HCT116 (cell line): ENCODE measurements at regions not wholly inside any gene's neighbourhood (a gene's known extent, or its start where the extent isn't known, plus 50 kb on each side); places are given as distances from the start of the nearest gene placed in this dataset.

ENCODE experiments used
- POLR2A ChIP-seq: IDR thresholded peaks from 2 replicates; pipeline ENCODE4 v1.7.0; 2011; ENCODE audit warnings: borderline replicate concordance; ENCODE audit not compliant: insufficient read depth, insufficient read length; ENCODE audit errors: extremely low read depth
- POLR2AphosphoS5 ChIP-seq: IDR thresholded peaks from 2 replicates; pipeline ENCODE4 v1.6.1; 2011; ENCODE audit warnings: mild to moderate bottlenecking, low read depth, low read length, moderate library complexity
- RAD21 ChIP-seq: IDR thresholded peaks from 2 replicates; pipeline ENCODE4 v1.6.1; 2012; ENCODE audit warnings: low read depth, mild to moderate bottlenecking
- SIN3A ChIP-seq: IDR thresholded peaks from 2 replicates; pipeline ENCODE4 v1.6.1; 2012; ENCODE audit warnings: low read depth
- SP1 ChIP-seq: IDR thresholded peaks from 2 replicates; pipeline ENCODE4 v1.6.1; 2012; ENCODE audit warnings: low read depth
- SRF ChIP-seq: IDR thresholded peaks from 2 replicates; pipeline ENCODE4 v1.6.1; 2012; ENCODE audit warnings: low read depth
- YY1 ChIP-seq: IDR thresholded peaks from 2 replicates; pipeline ENCODE4 v1.6.1; 2011; ENCODE audit warnings: low read length, low read depth, moderate library complexity, mild to moderate bottlenecking; ENCODE audit not compliant: insufficient replicate concordance; ENCODE audit errors: extremely low read depth
- ZFX ChIP-seq: fragments of 450-650 bp; IDR thresholded peaks from 2 replicates; pipeline ENCODE4 v1.6.1; 2017
- TF ChIP-seq, protein P1 (sequence below), 3 experiments: fragments of 200-600 bp in 1 of 3; sonication (generic) in 1 of 3; IDR thresholded peaks in 2 of 3; conservative IDR thresholded peaks in 1 of 3; 2 replicates each; pipeline ENCODE4 v1.5.1; 2012 to 2017; ENCODE audit warnings: low read depth in 2 of 3, low read length in 2 of 3, antibody characterized with exemption in 1 of 3, borderline replicate concordance in 1 of 3, control low read depth in 1 of 3, mild to moderate bottlenecking in 1 of 3, mixed read lengths in 1 of 3, mixed run types in 1 of 3, moderate library complexity in 1 of 3; ENCODE audit not compliant: insufficient read depth in 1 of 3
- TF ChIP-seq, protein P2 (sequence below): IDR thresholded peaks from 2 replicates; pipeline ENCODE4 v1.6.1; 2012
- TF ChIP-seq, protein P3 (sequence below): IDR thresholded peaks from 2 replicates; pipeline ENCODE4 v1.6.1; 2012

DNA sequence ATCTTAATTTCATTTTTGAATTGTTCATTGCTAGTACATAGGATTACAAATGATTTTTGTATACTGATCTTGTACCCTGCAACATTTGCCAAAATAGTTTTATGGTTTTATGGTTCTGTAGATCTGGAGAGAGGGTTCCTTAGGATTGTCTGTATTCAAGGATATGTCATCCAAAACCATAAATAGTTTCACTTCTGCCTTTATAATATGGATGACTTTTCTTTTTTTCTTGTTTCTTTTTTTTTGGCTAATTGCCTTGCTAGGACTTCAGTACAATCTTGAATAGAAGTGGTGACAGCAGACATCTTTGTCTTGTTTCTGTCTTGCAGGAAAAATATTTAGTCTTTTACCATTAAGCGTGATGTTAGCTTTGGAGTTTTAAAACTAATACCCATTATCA, 383.9 kb upstream of the HS6ST1 start:
- no peak for TF ChIP-seq SP1
- no peak for TF ChIP-seq SIN3A
- TF ChIP-seq POLR2A = no peak
- TF ChIP-seq, protein P1, sequence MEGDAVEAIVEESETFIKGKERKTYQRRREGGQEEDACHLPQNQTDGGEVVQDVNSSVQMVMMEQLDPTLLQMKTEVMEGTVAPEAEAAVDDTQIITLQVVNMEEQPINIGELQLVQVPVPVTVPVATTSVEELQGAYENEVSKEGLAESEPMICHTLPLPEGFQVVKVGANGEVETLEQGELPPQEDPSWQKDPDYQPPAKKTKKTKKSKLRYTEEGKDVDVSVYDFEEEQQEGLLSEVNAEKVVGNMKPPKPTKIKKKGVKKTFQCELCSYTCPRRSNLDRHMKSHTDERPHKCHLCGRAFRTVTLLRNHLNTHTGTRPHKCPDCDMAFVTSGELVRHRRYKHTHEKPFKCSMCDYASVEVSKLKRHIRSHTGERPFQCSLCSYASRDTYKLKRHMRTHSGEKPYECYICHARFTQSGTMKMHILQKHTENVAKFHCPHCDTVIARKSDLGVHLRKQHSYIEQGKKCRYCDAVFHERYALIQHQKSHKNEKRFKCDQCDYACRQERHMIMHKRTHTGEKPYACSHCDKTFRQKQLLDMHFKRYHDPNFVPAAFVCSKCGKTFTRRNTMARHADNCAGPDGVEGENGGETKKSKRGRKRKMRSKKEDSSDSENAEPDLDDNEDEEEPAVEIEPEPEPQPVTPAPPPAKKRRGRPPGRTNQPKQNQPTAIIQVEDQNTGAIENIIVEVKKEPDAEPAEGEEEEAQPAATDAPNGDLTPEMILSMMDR (IDR thresholded peaks at IDR 0.05 in 2 of 3, conservative IDR thresholded peaks at IDR 0.05 in 1 of 3; ENCODE audit: borderline replicate concordance in 1 of 3, insufficient read depth in 1 of 3, low read depth in 2 of 3, low read length in 2 of 3) = no peak
- no peak for TF ChIP-seq YY1
- TF ChIP-seq, protein P2, sequence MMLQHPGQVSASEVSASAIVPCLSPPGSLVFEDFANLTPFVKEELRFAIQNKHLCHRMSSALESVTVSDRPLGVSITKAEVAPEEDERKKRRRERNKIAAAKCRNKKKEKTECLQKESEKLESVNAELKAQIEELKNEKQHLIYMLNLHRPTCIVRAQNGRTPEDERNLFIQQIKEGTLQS = no peak
- TF ChIP-seq POLR2AphosphoS5 = no peak
- TF ChIP-seq RAD21 = no peak
- no peak for TF ChIP-seq SRF
- TF ChIP-seq ZFX = no peak
- TF ChIP-seq, protein P3, sequence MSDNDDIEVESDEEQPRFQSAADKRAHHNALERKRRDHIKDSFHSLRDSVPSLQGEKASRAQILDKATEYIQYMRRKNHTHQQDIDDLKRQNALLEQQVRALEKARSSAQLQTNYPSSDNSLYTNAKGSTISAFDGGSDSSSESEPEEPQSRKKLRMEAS = no peak
